HepG2 (cell line): ENCODE measurements at regions not wholly inside any gene's neighbourhood (a gene's known extent, or its start where the extent isn't known, plus 50 kb on each side); places are given as distances from the start of the nearest gene placed in this dataset.

Source experiments
- ATAC-seq: fragments of 200-7000 bp; cut with Tn5 transposase; 3 replicates; pipeline ENCODE4 v1.9.1; 2020; ENCODE audit warnings: mild to moderate bottlenecking, moderate library complexity
- BruUV-seq: library from RNA; stranded (reverse); fragments of 400-500 nt; replicated peaks from 2 replicates; lab custom pipeline; 2021; lab: Mats Ljungman, UMichigan
- CTCF ChIA-PET: fragments of 300-600 bp; formaldehyde crosslinking; extraction: SDS; loops from one replicate; lab custom pipeline; 2021; ENCODE audit warnings: low total read pairs, inconsistent platforms, low intra/inter-chr PET ratio; lab: Yijun Ruan, JAX
- POLR2A ChIA-PET: fragments of 350-600 bp; sonication (Branson Sonifier 250); formaldehyde crosslinking; loops from one replicate; lab custom pipeline; 2020; ENCODE audit warnings: antibody characterized with exemption, inconsistent platforms; lab: Yijun Ruan, JAX
- DNase-seq: peaks from one replicate; pipeline ENCODE4 v3.0.0-alpha.2; 2015; ENCODE audit warnings: low spot score
- FAIRE-seq: peaks from 3 replicates; lab custom pipeline; 2011; peaks lifted over from hg19 to GRCh38; lab: Jason Lieb, UNC
- H2AFZ ChIP-seq: one replicate; pipeline ENCODE4 v1.6.1; 2011; ENCODE audit warnings: low read length, inconsistent platforms
- H3K27ac ChIP-seq: fragments of 300-600 bp; 3 replicates; pipeline ENCODE4 v1.8.0; 2011; ENCODE audit warnings: mixed run types, mild to moderate bottlenecking, mixed read lengths, low read length, inconsistent platforms; ENCODE audit not compliant: insufficient read depth; ENCODE audit errors: extremely low read length
- H3K27me3 ChIP-seq, 2 experiments: fragments of 200-600 bp in 1 of 2; 2 replicates in 1 of 2; 3 replicates in 1 of 2; pipeline versions ENCODE4 v1.6.0 to v1.8.0; 2011; ENCODE audit warnings: low read length in 2 of 2, mild to moderate bottlenecking in 2 of 2, moderate library complexity in 2 of 2, inconsistent platforms in 1 of 2; ENCODE audit not compliant: insufficient read depth in 2 of 2, control insufficient read depth in 1 of 2
- H3K36me3 ChIP-seq, 2 experiments: fragments of 200-600 bp in 1 of 2; replicated peaks in 1 of 2; 2 replicates in 1 of 2; 3 replicates in 1 of 2; pipeline versions ENCODE4 v1.5.1 to v1.8.0; 2011; ENCODE audit warnings: low read length in 2 of 2, inconsistent platforms in 1 of 2; ENCODE audit not compliant: insufficient read depth in 2 of 2, control insufficient read depth in 1 of 2
- H3K4me1 ChIP-seq: 2 replicates; pipeline ENCODE4 v1.5.1; 2012; ENCODE audit warnings: low read length, inconsistent platforms; ENCODE audit not compliant: insufficient read depth
- H3K4me2 ChIP-seq: 2 replicates; pipeline ENCODE4 v1.6.0; 2011; ENCODE audit warnings: low read depth, low read length, inconsistent platforms
- H3K4me3 ChIP-seq, 3 experiments: fragments of 200-600 bp in 1 of 3; sonication (generic), shearing (Covaris generic) in 1 of 3; replicated peaks in 1 of 3; 2 replicates each; pipeline ENCODE4 v1.5.1; 2011 to 2016; ENCODE audit warnings: low read length in 3 of 3, inconsistent platforms in 2 of 3, low read depth in 2 of 3, mild to moderate bottlenecking in 2 of 3, control low read depth in 1 of 3, mixed read lengths in 1 of 3; ENCODE audit not compliant: insufficient read depth in 1 of 3
- H3K79me2 ChIP-seq: one replicate; pipeline ENCODE4 v1.6.1; 2011; ENCODE audit warnings: low read length, inconsistent platforms; ENCODE audit not compliant: insufficient read depth
- H3K9ac ChIP-seq: 2 replicates; pipeline ENCODE4 v1.6.0; 2011; ENCODE audit warnings: mild to moderate bottlenecking, low read depth, low read length, inconsistent platforms; ENCODE audit not compliant: insufficient read depth
- H3K9me3 ChIP-seq: 2 replicates; pipeline ENCODE4 v1.5.1; 2012; ENCODE audit warnings: mild to moderate bottlenecking, low read length
- H4K20me1 ChIP-seq: 2 replicates; pipeline ENCODE4 v1.6.0; 2011; ENCODE audit warnings: inconsistent platforms, mild to moderate bottlenecking, low read length, moderate library complexity; ENCODE audit not compliant: insufficient read depth
- CBX1 ChIP-seq: IDR thresholded peaks from one replicate; pipeline ENCODE4 v1.6.1; 2016; ENCODE audit warnings: antibody characterized with exemption, low read depth
- CHD4 ChIP-seq: fragments of 200-600 bp; sonication (generic); IDR thresholded peaks from 2 replicates; pipeline ENCODE4 v1.7.0; 2017; ENCODE audit warnings: mild to moderate bottlenecking, low read length, borderline replicate concordance
- MLX ChIP-seq: IDR thresholded peaks from 2 replicates; pipeline ENCODE4 v1.6.1; 2016
- MXD1 ChIP-seq: sonication (generic); formaldehyde crosslinking; IDR thresholded peaks from 2 replicates; pipeline ENCODE4 v1.4.0; 2020; ENCODE audit warnings: mild to moderate bottlenecking, missing genetic modification reagents
- PAWR ChIP-seq: sonication (generic); formaldehyde crosslinking; IDR thresholded peaks from 2 replicates; pipeline ENCODE4 v1.4.0; 2020; ENCODE audit warnings: missing genetic modification reagents, mild to moderate bottlenecking, borderline replicate concordance
- PHF5A ChIP-seq: IDR thresholded peaks from one replicate; pipeline ENCODE4 v1.6.1; 2018; ENCODE audit warnings: low read depth, missing genetic modification reagents; ENCODE audit not compliant: unreplicated experiment
- STAT6 ChIP-seq: sonication (generic); formaldehyde crosslinking; IDR thresholded peaks from 2 replicates; pipeline ENCODE4 v1.4.0; 2020; ENCODE audit warnings: missing genetic modification reagents, mild to moderate bottlenecking, borderline replicate concordance
- WGBS: methylation state at CpG from one replicate; pipeline ENCODE4 v1.1.6; 2017; ENCODE audit warnings: low lambda C conversion rate; 5-methylcytosine and 5-hydroxymethylcytosine counted together
- in situ Hi-C: cut with HindIII; loops from 2 replicates; pipeline ENCODE4 v1.10.0; 2017; ENCODE audit warnings: low pct_unique_long_range_greater_than_20kb; ENCODE audit not compliant: extremely low pct_ligation_motif_present
- intact Hi-C: fragments of 100-400 bp; cut with micrococcal nuclease; formaldehyde crosslinking; loops from one replicate; pipeline ENCODE4 v1.10.0; 2022; ENCODE audit not compliant: unreplicated experiment

- no peak for TF ChIP-seq STAT6 (CRISPR knock-in tag)
- TF ChIP-seq PHF5A (CRISPR knock-in tag): no peak
- no peak for TF ChIP-seq PAWR (CRISPR knock-in tag)
- TF ChIP-seq CHD4: no peak
- no peak for TF ChIP-seq MXD1
- no peak for TF ChIP-seq MLX (CRISPR knock-in tag)
- TF ChIP-seq CBX1: no peak
- no peak overlapping the region for H3K9ac ChIP-seq
These were observed 826.3 kb downstream of the SLITRK6 start for GRCh38 chr13:84972907-84973306.

More at GRCh38 chr13:84972907-84973306, 826.3 kb downstream of the SLITRK6 start:
- in situ Hi-C loops (no loop called here), intact Hi-C loops (no loop called here)
- CTCF ChIA-PET: no interaction called here
- WGBS: 4% methylated on average over 4 of the region's 4 CpGs
- DNase-seq: no peak
- H4K20me1 ChIP-seq: no peaks in the 10 kb centered on the region
- no peaks in the 10 kb centered on the region for H3K36me3 ChIP-seq
- no peak overlapping the region for H3K4me2 ChIP-seq
- no peaks in the 10 kb centered on the region for H3K9me3 ChIP-seq
- no TSS peak for BruUV-seq
- H3K4me3 ChIP-seq: no peak overlapping the region
- no peak overlapping the region for H3K27ac ChIP-seq
- H3K79me2 ChIP-seq: no peaks in the 10 kb centered on the region
- POLR2A ChIA-PET: no interaction called here
- H3K4me1 ChIP-seq: no peaks in the 10 kb centered on the region
- no peak for ATAC-seq
- no peaks in the 10 kb centered on the region for H3K27me3 ChIP-seq
- H2AFZ ChIP-seq: no peak overlapping the region
- FAIRE-seq: no peak
